Right atrium auricular region (tissue), 2 donors: ENCODE measurements at regions not wholly inside any gene's neighbourhood (a gene's known extent, or its start where the extent isn't known, plus 50 kb on each side); places are given as distances from the start of the nearest gene placed in this dataset.
"Not testable (repeated sequence)": the region's sequence is repeated elsewhere in the genome, so short reads cannot be mapped to it uniquely, and the experiment has no call there.

Source experiments
- DNase-seq: peaks from one replicate; pipeline ENCODE4 v3.0.0-alpha.2; 2019; ENCODE audit warnings: low spot score
- H3K27ac ChIP-seq, 2 donors: fragments of 200-600 bp; sonication (generic); 1 replicate in 1 of 2; 2 replicates in 1 of 2; pipeline ENCODE4 v1.5.1; 2016 to 2019
- H3K27me3 ChIP-seq, 2 donors: fragments of 200-600 bp; sonication (generic); one replicate each; pipeline versions ENCODE4 v1.5.1 to v1.6.0; 2017 to 2019
- H3K36me3 ChIP-seq: fragments of 200-600 bp; sonication (generic); one replicate; pipeline ENCODE4 v1.5.1; 2016
- H3K4me1 ChIP-seq, 2 donors: fragments of 200-600 bp; sonication (generic); one replicate each; pipeline versions ENCODE4 v1.5.1 to v1.6.0; 2017 to 2019
- H3K4me3 ChIP-seq, 2 donors: fragments of 200-600 bp; sonication (generic); 1 replicate in 1 of 2; 2 replicates in 1 of 2; pipeline ENCODE4 v1.5.1; 2017 to 2019; ENCODE audit warnings: mild to moderate bottlenecking in 1 of 2, moderate library complexity in 1 of 2
- H3K9me3 ChIP-seq, 2 donors: fragments of 200-600 bp; sonication (generic); one replicate each; pipeline ENCODE4 v1.5.1; 2019
- CTCF ChIP-seq, 2 donors: fragments of 200-600 bp; sonication (generic); IDR thresholded peaks; one replicate each; pipeline ENCODE4 v1.5.1; 2019; ENCODE audit warnings: antibody characterized with exemption in 2 of 2

DNA sequence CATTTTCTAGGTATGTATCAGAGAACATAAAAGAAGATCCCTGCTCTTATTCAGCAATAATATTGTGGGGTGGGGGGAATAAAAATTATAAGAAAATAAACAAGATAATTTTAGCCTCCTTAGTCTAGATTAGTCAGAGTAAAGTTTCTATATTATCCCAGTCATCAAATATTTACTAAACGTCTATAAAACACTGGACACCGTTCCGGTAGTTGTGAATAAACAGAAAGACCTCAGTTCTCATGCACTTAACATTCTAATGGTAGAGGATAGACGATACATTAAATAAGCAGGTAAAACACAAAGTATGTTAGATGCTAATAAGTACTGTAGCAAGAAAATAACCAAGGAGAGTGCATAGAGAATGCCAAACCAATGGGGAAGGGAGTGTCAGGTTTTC, 425.0 kb downstream of the GBE1 start:
- Histone ChIP-seq H3K9me3 (no peaks in the 10 kb centered on the region), H3K27ac (no peak overlapping the region), H3K4me3 (no peak overlapping the region), H3K4me1 (no peaks in the 10 kb centered on the region), H3K36me3 (no peaks in the 10 kb centered on the region), H3K27me3 (no peaks in the 10 kb centered on the region)
- no peak for TF ChIP-seq CTCF (IDR thresholded peaks at IDR 0.05)
- DNase-seq = no peak

DNA sequence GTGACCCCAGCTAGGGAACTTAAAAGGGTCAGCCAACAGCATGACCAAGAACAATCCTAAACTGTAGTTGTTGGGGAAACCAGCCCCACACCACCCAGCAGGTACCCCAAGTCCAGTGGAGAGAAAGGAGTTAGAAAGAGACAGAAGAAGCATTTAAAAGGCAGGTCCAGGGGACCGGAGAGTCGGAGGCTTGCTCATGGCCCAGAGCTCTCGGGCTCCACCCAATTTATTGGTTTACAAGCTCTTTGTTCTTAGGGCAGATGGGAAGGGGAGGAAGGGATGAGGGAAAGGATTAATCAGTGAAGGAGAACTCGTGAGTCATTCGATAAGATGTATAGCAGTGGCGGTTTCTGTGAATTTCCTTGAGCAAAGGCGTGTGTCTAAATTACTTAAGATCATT, 431.6 kb downstream of the GBE1 start:
- not testable (repeated sequence) for H3K9me3 ChIP-seq, DNase-seq, H3K4me3 ChIP-seq, H3K4me1 ChIP-seq, H3K36me3 ChIP-seq, H3K27me3 ChIP-seq, H3K27ac ChIP-seq

- H3K27ac ChIP-seq = no peak overlapping the region
- H3K27me3 ChIP-seq = no peaks in the 10 kb centered on the region
- H3K4me1 ChIP-seq = no peaks in the 10 kb centered on the region
- no peak for DNase-seq
- no peaks in the 10 kb centered on the region for H3K9me3 ChIP-seq
- no peak for TF ChIP-seq CTCF (IDR thresholded peaks at IDR 0.05)
- no peaks in the 10 kb centered on the region for H3K36me3 ChIP-seq
- no peak overlapping the region for H3K4me3 ChIP-seq
These were observed 435.2 kb downstream of the GBE1 start for GRCh38 chr3:81326245-81326644.

DNA sequence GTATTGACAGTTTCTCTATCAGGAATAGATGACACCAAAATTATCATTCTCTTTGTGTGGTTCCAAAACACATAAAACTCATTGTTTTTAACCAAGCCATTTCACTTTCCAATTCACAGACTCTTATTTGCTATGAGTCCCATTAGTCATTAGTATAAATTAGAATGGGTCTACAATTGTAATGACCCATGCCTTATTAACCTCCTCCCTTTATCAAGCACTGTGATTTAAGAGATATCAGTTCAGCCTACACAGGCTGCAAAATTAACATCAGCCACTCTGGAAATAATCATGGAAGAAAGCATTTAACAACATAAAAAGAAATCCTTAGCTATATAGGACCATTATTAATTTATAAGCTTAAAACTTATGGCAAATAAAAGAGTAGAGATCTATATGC, 440.6 kb downstream of the GBE1 start:
- H3K9me3 ChIP-seq = no peaks in the 10 kb centered on the region
- no peak overlapping the region for H3K27ac ChIP-seq
- no peak for DNase-seq
- TF ChIP-seq CTCF (IDR thresholded peaks at IDR 0.05) = no peak
- H3K4me3 ChIP-seq = no peak overlapping the region
- H3K27me3 ChIP-seq = no peaks in the 10 kb centered on the region
- no peaks in the 10 kb centered on the region for H3K4me1 ChIP-seq
- no peaks in the 10 kb centered on the region for H3K36me3 ChIP-seq

GRCh38 chr3:81315030-81315429, 446.4 kb downstream of the GBE1 start:
- Histone ChIP-seq H3K4me3 (no peak overlapping the region), H3K27ac (no peak overlapping the region), H3K9me3 (no peaks in the 10 kb centered on the region), H3K36me3 (no peaks in the 10 kb centered on the region), H3K27me3 (no peaks in the 10 kb centered on the region), H3K4me1 (no peaks in the 10 kb centered on the region)
- no peak for DNase-seq
- no peak for TF ChIP-seq CTCF (IDR thresholded peaks at IDR 0.05)

DNA sequence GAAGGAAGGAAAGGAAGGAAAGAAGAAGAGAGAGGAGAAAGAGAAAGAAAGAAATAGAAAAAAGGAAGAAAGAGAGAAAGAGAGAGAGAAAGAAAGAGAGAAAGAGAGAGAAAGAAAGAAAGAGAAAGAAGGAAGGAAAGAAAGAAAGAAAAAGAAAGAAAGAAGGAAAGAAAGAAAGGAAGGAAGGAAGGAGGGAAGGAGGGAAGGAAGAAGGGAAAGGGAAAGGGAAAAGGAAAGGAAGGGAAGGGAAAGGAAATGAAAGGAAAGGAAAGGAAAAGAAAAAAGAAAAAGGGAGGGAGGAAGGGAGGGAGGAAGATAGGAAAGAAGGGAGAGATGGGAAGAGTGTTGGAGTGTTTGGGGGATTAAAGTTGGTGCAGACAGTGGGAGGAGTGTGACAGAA, 450.1 kb downstream of the GBE1 start:
- no peak for TF ChIP-seq CTCF (IDR thresholded peaks at IDR 0.05)
- Histone ChIP-seq H3K9me3 (no peaks in the 10 kb centered on the region), H3K27ac (no peak overlapping the region), H3K4me1 (no peaks in the 10 kb centered on the region), H3K4me3 (no peak overlapping the region), H3K27me3 (no peaks in the 10 kb centered on the region), H3K36me3 (no peaks in the 10 kb centered on the region)
- no peak for DNase-seq
